ENCODE measurements at regions not wholly inside any gene's neighbourhood (a gene's known extent, or its start where the extent isn't known, plus 50 kb on each side); places are given as distances from the start of the nearest gene placed in this dataset.

GRCh38 chr2:11009891-11010290, 98.2 kb downstream of the KCNF1 start:
- TF ChIP-seq, protein P1, sequence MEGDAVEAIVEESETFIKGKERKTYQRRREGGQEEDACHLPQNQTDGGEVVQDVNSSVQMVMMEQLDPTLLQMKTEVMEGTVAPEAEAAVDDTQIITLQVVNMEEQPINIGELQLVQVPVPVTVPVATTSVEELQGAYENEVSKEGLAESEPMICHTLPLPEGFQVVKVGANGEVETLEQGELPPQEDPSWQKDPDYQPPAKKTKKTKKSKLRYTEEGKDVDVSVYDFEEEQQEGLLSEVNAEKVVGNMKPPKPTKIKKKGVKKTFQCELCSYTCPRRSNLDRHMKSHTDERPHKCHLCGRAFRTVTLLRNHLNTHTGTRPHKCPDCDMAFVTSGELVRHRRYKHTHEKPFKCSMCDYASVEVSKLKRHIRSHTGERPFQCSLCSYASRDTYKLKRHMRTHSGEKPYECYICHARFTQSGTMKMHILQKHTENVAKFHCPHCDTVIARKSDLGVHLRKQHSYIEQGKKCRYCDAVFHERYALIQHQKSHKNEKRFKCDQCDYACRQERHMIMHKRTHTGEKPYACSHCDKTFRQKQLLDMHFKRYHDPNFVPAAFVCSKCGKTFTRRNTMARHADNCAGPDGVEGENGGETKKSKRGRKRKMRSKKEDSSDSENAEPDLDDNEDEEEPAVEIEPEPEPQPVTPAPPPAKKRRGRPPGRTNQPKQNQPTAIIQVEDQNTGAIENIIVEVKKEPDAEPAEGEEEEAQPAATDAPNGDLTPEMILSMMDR (conservative IDR thresholded peaks at IDR 0.05; ENCODE audit: low read depth, low read length) = no peak
- TF ChIP-seq EZH2 (IDR thresholded peaks at IDR 0.05; ENCODE audit: borderline replicate concordance, low read depth, low read length, poor library complexity, severe bottlenecking) = no peak
